Activated CD8-positive, alpha-beta T cell treated with anti-CD3 and anti-CD28 coated beads, Interleukin-2, amount 10 ng/mL, durations not matched to agents 7 days and 5 days (primary cell): ENCODE measurements at regions not wholly inside any gene's neighbourhood (a gene's known extent, or its start where the extent isn't known, plus 50 kb on each side); places are given as distances from the start of the nearest gene placed in this dataset.

Experiments used
- ATAC-seq: fragments of 150-1000 bp; cut with Tn5 transposase; one replicate; pipeline ENCODE4 v1.10.0; 2021; ENCODE audit warnings: moderate library complexity
- CTCF ChIA-PET: fragments of 350-600 bp; sonication (Branson Sonifier 250); formaldehyde crosslinking; loops from one replicate; lab custom pipeline; 2021; ENCODE audit warnings: antibody characterized with exemption; lab: Charles Lee
- POLR2A ChIA-PET: fragments of 350-600 bp; sonication (Branson Sonifier 250); formaldehyde crosslinking; loops from one replicate; lab custom pipeline; 2021; ENCODE audit warnings: antibody characterized with exemption; lab: Charles Lee
- DNase-seq: peaks from one replicate; pipeline ENCODE4 v3.0.0-alpha.2; 2020
- H3K27ac Mint-ChIP-seq: one replicate; pipeline ENCODE4 v1.8.0; 2021; ENCODE audit warnings: mild to moderate bottlenecking, mixed read lengths
- H3K27me3 Mint-ChIP-seq: one replicate; pipeline ENCODE4 v1.8.0; 2021; ENCODE audit warnings: low read depth, mixed read lengths
- H3K36me3 Mint-ChIP-seq: one replicate; pipeline ENCODE4 v1.8.0; 2021; ENCODE audit warnings: low read depth, mixed read lengths
- H3K4me1 Mint-ChIP-seq: one replicate; pipeline ENCODE4 v1.8.0; 2021; ENCODE audit warnings: low read depth, mixed read lengths
- H3K4me3 Mint-ChIP-seq: one replicate; pipeline ENCODE4 v1.8.0; 2021; ENCODE audit warnings: mild to moderate bottlenecking, mixed read lengths
- H3K9me3 Mint-ChIP-seq: one replicate; pipeline ENCODE4 v1.8.0; 2022; ENCODE audit warnings: mixed read lengths; ENCODE audit not compliant: insufficient read depth

GRCh38 chr1:4310396-4310923 lies 343.9 kb upstream of the AJAP1 start:
- ATAC-seq, result no peak
- ChIA-PET POLR2A (no interaction called here), CTCF (no interaction called here)
- no peak overlapping the region for H3K27ac Mint-ChIP-seq
- no peaks in the 10 kb centered on the region for H3K4me1 Mint-ChIP-seq
- no peak overlapping the region for H3K4me3 Mint-ChIP-seq
- H3K27me3 Mint-ChIP-seq, result no peaks in the 10 kb centered on the region
- H3K9me3 Mint-ChIP-seq, result peaks cover 14% of the 10 kb centered on the region
- no peaks in the 10 kb centered on the region for H3K36me3 Mint-ChIP-seq
- no peak for DNase-seq

DNA sequence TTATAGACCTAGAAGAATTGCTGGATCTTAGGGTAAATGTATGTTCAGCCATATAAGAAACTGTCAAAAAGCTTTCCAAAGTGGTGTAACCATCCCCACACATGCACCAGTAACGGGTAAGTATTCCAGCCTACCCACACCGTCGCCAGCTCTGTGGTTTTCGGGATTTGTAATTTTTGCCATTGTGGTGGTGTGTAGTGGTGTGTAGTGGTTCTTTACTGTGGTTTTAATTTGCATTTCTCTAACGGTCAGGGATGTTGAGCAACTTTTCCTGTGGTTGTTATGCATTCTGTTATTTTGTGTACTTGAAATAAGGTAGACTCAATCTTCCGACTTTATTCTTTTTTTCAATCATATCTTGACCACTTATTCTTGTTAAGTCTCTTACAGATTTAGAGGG lies 342.4 kb upstream of the AJAP1 start:
- Mint-ChIP-seq H3K4me3 (no peak overlapping the region), H3K4me1 (no peaks in the 10 kb centered on the region), H3K27me3 (no peaks in the 10 kb centered on the region), H3K36me3 (no peaks in the 10 kb centered on the region), H3K9me3 (peaks cover 14% of the 10 kb centered on the region), H3K27ac (no peak overlapping the region)
- ChIA-PET POLR2A (no interaction called here), CTCF (no interaction called here)
- DNase-seq (no peak), ATAC-seq (no peak)

DNA sequence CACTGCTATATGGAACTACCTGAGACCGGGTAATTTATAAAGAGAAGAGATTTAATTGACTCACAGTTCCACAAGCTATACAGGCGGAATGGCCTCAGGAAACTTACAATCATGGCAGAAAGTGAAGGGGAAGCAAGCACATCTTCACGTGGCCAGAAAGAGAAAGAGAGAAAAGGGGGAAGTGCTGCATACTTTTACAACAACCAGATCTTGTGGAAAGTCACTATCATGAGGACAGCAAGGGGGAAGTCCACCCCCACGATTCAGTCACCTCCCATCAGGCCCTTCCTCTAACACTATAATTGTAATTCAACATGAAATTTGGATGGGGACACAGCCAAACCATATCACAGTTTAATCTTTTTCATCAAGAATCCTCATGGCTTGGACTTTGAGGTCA lies 339.2 kb upstream of the AJAP1 start:
- Mint-ChIP-seq H3K27ac (no peak overlapping the region), H3K27me3 (no peaks in the 10 kb centered on the region), H3K9me3 (peaks cover 14% of the 10 kb centered on the region), H3K4me1 (no peaks in the 10 kb centered on the region), H3K36me3 (no peaks in the 10 kb centered on the region), H3K4me3 (no peak overlapping the region)
- no peak for ATAC-seq
- CTCF ChIA-PET, result no interaction called here
- DNase-seq, result no peak
- POLR2A ChIA-PET, result no interaction called here

DNA sequence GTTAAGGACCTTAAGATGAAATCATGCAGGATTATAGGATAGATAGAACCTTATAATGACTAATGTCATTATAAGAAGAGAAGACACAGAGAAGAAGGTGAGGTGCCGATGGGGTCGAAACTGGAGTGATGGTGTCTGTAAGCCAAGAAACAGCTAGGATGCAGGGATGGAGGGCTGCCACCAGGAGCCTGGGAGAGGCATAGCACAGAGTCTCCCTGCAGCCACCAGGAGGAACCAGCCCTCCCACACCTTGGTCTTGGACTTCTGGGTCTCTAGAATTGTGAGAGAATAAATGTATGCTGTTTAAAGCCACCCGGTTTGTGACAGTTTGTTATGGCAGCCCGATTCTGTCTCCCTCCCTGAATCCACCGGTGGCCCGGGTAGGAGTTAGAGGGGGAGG lies 337.2 kb upstream of the AJAP1 start:
- Mint-ChIP-seq H3K4me3 (no peak overlapping the region), H3K27ac (no peak overlapping the region), H3K27me3 (no peaks in the 10 kb centered on the region), H3K9me3 (peaks cover 14% of the 10 kb centered on the region), H3K4me1 (no peaks in the 10 kb centered on the region), H3K36me3 (no peaks in the 10 kb centered on the region)
- CTCF ChIA-PET, result no interaction called here
- ATAC-seq (no peak), DNase-seq (no peak)
- POLR2A ChIA-PET, result no interaction called here

GRCh38 chr1:4318720-4319119 lies 335.7 kb upstream of the AJAP1 start:
- ATAC-seq, result no peak
- Mint-ChIP-seq H3K36me3 (no peaks in the 10 kb centered on the region), H3K27ac (no peak overlapping the region), H3K9me3 (peaks cover 8% of the 10 kb centered on the region), H3K4me1 (no peaks in the 10 kb centered on the region), H3K27me3 (no peaks in the 10 kb centered on the region), H3K4me3 (no peak overlapping the region)
- CTCF ChIA-PET, result no interaction called here
- POLR2A ChIA-PET, result no interaction called here
- no peak for DNase-seq

GRCh38 chr1:4319496-4319895 lies 334.9 kb upstream of the AJAP1 start:
- ChIA-PET POLR2A (no interaction called here), CTCF (no interaction called here)
- ATAC-seq (no peak), DNase-seq (no peak)
- Mint-ChIP-seq H3K4me1 (no peaks in the 10 kb centered on the region), H3K4me3 (no peak overlapping the region), H3K9me3 (peaks cover 6% of the 10 kb centered on the region), H3K27ac (no peak overlapping the region), H3K27me3 (no peaks in the 10 kb centered on the region), H3K36me3 (no peaks in the 10 kb centered on the region)

GRCh38 chr1:4322881-4323280 lies 331.5 kb upstream of the AJAP1 start:
- no peak for ATAC-seq
- no peak for DNase-seq
- no peaks in the 10 kb centered on the region for H3K4me1 Mint-ChIP-seq
- H3K4me3 Mint-ChIP-seq, result no peak overlapping the region
- H3K9me3 Mint-ChIP-seq, result no peaks in the 10 kb centered on the region
- CTCF ChIA-PET, result no interaction called here
- POLR2A ChIA-PET, result no interaction called here
- H3K36me3 Mint-ChIP-seq, result no peaks in the 10 kb centered on the region
- no peak overlapping the region for H3K27ac Mint-ChIP-seq
- no peaks in the 10 kb centered on the region for H3K27me3 Mint-ChIP-seq

DNA sequence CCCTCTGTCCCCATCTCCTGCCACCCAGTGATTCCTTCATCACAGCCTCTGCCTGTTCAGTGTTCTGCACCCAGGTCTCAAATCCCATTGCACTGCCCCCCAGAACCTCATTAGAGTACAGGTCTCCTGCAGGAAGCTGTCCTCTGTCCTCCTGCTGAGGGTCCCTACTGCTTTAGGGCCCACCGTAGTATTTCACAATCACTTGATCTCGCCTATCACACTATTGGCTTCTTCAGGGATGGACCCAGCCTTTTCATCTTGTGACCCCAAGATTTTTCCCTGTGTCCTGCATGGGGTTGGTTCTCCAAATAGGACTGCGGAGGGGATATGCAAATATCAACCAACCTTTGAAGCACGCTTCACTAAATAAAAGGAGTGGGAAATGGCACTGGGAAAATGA lies 331.1 kb upstream of the AJAP1 start:
- no peak overlapping the region for H3K27ac Mint-ChIP-seq

DNA sequence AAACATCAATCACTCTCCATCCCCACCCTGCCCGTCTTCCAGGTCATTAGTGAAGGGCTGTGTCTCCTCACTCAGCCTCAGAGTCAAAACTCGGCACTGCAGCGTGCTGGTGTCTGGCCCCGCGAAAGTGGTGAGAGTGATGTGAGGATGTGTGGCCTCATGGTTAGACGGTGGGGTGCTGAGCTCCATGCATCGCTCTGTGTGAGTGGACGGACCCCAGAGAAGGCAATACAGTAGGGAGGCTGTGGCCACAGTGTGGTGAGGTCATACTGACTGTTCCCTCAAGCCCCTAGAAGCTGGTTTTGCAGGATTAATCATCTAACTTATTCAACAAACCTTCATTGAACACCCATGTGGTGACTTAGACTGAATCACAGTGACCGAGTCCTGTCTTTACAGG lies 329.9 kb upstream of the AJAP1 start:
- ChIA-PET POLR2A (no interaction called here), CTCF (no interaction called here)
- Mint-ChIP-seq H3K4me1 (peaks cover 6% of the 10 kb centered on the region), H3K9me3 (no peaks in the 10 kb centered on the region), H3K27me3 (no peaks in the 10 kb centered on the region), H3K27ac (no peak overlapping the region), H3K36me3 (no peaks in the 10 kb centered on the region), H3K4me3 (no peak overlapping the region)
- DNase-seq (no peak), ATAC-seq (no peak)

More for the DNA sequence above, 331.1 kb upstream of the AJAP1 start:
- DNase-seq (no peak), ATAC-seq (no peak)
- Mint-ChIP-seq H3K9me3 (no peaks in the 10 kb centered on the region), H3K36me3 (no peaks in the 10 kb centered on the region), H3K27me3 (no peaks in the 10 kb centered on the region), H3K4me3 (no peak overlapping the region), H3K4me1 (peaks cover under 1% of the 10 kb centered on the region)
- POLR2A ChIA-PET, result no interaction called here
- CTCF ChIA-PET, result no interaction called here

GRCh38 chr1:4327142-4327541 lies 327.3 kb upstream of the AJAP1 start:
- Mint-ChIP-seq H3K4me1 (peaks cover 6% of the 10 kb centered on the region), H3K4me3 (no peak overlapping the region), H3K27me3 (no peaks in the 10 kb centered on the region), H3K9me3 (no peaks in the 10 kb centered on the region), H3K36me3 (no peaks in the 10 kb centered on the region), H3K27ac (no peak overlapping the region)
- no peak for ATAC-seq
- no peak for DNase-seq
- ChIA-PET CTCF (no interaction called here), POLR2A (no interaction called here)

GRCh38 chr1:4328402-4329071 lies 325.9 kb upstream of the AJAP1 start:
- DNase-seq, result peak; percentile 30
- Mint-ChIP-seq H3K9me3 (no peaks in the 10 kb centered on the region), H3K27ac (no peak overlapping the region), H3K4me1 (peaks cover 6% of the 10 kb centered on the region), H3K36me3 (no peaks in the 10 kb centered on the region), H3K4me3 (no peak overlapping the region), H3K27me3 (no peaks in the 10 kb centered on the region)
- CTCF ChIA-PET, result no interaction called here
- no peak for ATAC-seq
- POLR2A ChIA-PET, result no interaction called here

DNA sequence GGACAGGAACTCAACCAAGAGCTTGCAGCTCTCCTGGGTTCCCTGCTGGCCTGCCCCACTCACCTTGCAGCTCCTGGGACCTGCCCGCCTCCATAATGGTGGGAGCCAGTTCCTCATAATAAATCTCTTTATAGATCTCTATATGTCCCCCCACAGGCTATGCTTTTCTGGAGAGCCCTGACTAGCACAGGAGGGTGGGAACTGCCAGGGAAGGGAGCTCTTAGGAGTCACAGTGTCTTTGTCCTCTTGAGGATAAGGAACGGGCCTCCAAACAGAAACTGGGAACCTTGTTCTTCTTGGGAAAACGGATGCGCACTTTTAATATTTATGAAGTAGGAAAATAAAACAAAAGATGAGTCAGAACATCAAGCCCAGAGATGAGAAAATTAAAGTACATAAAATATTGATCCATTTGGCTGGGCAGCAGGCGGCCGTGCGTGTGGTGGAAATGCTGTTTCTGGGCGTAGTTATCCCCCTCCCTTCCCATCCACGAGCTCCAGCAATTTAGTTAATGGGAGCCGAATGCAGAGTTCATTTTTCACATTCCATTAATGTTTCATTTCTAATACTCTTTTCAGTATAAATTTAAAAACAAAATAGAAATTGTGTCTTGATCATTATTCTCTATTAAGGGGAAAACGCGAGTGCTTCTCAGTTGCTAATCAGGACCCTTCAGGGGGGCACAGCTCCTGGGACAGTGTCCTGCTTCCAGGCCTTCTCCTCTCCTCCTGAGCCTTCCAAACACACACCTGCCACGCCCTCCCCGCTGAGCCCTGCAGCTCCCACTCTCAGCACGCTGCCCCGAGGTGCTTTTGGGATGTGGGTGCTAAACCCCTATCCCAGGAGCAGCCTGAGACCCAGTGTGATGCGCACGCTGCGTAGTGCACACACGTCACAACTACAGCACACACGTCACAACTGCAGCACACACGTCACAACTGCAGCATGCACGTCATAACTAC lies 323.3 kb upstream of the AJAP1 start:
- Mint-ChIP-seq H3K4me3 (no peak overlapping the region), H3K27me3 (no peaks in the 10 kb centered on the region), H3K27ac (no peak overlapping the region), H3K36me3 (no peaks in the 10 kb centered on the region), H3K4me1 (peaks cover 6% of the 10 kb centered on the region), H3K9me3 (no peaks in the 10 kb centered on the region)
- CTCF ChIA-PET, result no interaction called here
- ATAC-seq (no peak), DNase-seq (no peak)
- POLR2A ChIA-PET, result interaction anchor here (0.8 kb wide), 1 partner anchor 105 kb away, joined by 3 read pairs; no protein-coding TSS in a partner anchor
